ENCODE measurements at regions not wholly inside any gene's neighbourhood (a gene's known extent, or its start where the extent isn't known, plus 50 kb on each side); places are given as distances from the start of the nearest gene placed in this dataset.

DNA sequence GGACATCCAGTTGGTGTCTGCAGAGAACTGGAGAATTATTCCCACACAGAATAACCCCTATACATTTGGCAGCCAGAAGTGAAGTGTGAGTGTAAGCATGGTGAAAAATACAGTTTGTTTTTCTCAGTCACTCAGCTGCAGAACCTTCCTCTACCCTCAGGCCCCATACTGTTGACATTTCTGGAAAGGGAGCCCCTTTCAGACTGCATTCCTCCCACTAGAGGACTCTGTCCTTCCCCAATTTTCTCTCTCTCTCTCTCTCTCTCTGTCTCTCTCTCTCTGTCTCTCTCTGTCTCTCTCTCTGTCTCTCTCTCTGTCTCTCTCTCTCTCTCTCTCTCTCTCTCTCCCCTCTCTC lies 86.8 kb upstream of the STEAP1B start:
- TF ChIP-seq CTCF (IDR thresholded peaks at IDR 0.05; ENCODE audit: borderline replicate concordance, extremely low read depth, low read length, poor library complexity, severe bottlenecking) (no peak), EZH2 (IDR thresholded peaks at IDR 0.05; ENCODE audit: borderline replicate concordance, low read depth, low read length, severe bottlenecking) (no peak)

Data from DND-41 (cell line).